Panc1 (cell line): ENCODE measurements at regions not wholly inside any gene's neighbourhood (a gene's known extent, or its start where the extent isn't known, plus 50 kb on each side); places are given as distances from the start of the nearest gene placed in this dataset.

Source experiments
- CTCF ChIP-seq: fragments of 450-650 bp; IDR thresholded peaks from 2 replicates; pipeline ENCODE4 v1.5.1; 2017; ENCODE audit warnings: mild to moderate bottlenecking
- POLR2AphosphoS5 ChIP-seq: IDR thresholded peaks from 2 replicates; pipeline ENCODE4 v1.6.1; 2012; ENCODE audit warnings: mild to moderate bottlenecking, low read depth, low read length, moderate library complexity
- TCF7L2 ChIP-seq: IDR thresholded peaks from 2 replicates; pipeline ENCODE4 v1.6.1; 2011; ENCODE audit warnings: mild to moderate bottlenecking, low read depth, low read length, inconsistent platforms
- TF ChIP-seq, protein P1 (sequence below), 2 experiments: IDR thresholded peaks; 2 replicates each; pipeline ENCODE4 v1.6.1; 2011 to 2012; ENCODE audit warnings: low read depth in 2 of 2, control low read depth in 1 of 2, low read length in 1 of 2, mild to moderate bottlenecking in 1 of 2, moderate library complexity in 1 of 2; ENCODE audit not compliant: insufficient read depth in 1 of 2

DNA sequence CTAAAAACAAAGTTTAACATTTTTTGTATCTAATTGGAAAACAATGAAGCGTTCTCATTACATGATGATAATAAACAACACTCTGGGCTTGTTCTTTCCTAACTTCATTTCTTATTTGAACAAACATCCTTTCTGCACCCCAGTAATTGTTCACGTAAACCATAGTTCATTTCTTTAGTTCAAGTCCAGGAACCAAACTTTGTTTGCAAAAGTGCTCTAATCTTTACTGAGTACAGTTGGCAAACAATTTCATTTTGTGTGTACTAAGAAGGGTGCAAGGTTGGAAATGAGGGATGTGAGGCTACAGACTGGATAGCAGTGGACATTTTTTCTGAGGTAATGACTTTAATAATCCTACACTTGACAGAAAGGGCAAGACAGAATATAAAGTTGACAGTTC, 113.5 kb downstream of the NREP start:
- TF ChIP-seq POLR2AphosphoS5 (no peak), CTCF (no peak), TCF7L2 (no peak)
- TF ChIP-seq, protein P1, sequence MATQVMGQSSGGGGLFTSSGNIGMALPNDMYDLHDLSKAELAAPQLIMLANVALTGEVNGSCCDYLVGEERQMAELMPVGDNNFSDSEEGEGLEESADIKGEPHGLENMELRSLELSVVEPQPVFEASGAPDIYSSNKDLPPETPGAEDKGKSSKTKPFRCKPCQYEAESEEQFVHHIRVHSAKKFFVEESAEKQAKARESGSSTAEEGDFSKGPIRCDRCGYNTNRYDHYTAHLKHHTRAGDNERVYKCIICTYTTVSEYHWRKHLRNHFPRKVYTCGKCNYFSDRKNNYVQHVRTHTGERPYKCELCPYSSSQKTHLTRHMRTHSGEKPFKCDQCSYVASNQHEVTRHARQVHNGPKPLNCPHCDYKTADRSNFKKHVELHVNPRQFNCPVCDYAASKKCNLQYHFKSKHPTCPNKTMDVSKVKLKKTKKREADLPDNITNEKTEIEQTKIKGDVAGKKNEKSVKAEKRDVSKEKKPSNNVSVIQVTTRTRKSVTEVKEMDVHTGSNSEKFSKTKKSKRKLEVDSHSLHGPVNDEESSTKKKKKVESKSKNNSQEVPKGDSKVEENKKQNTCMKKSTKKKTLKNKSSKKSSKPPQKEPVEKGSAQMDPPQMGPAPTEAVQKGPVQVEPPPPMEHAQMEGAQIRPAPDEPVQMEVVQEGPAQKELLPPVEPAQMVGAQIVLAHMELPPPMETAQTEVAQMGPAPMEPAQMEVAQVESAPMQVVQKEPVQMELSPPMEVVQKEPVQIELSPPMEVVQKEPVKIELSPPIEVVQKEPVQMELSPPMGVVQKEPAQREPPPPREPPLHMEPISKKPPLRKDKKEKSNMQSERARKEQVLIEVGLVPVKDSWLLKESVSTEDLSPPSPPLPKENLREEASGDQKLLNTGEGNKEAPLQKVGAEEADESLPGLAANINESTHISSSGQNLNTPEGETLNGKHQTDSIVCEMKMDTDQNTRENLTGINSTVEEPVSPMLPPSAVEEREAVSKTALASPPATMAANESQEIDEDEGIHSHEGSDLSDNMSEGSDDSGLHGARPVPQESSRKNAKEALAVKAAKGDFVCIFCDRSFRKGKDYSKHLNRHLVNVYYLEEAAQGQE (IDR thresholded peaks at IDR 0.05; ENCODE audit: insufficient read depth in 1 of 2, low read depth in 2 of 2, low read length in 1 of 2): no peak
